ENCODE measurements at regions not wholly inside any gene's neighbourhood (a gene's known extent, or its start where the extent isn't known, plus 50 kb on each side); places are given as distances from the start of the nearest gene placed in this dataset.
"Not testable (repeated sequence)": the region's sequence is repeated elsewhere in the genome, so short reads cannot be mapped to it uniquely, and the experiment has no call there.

DNA sequence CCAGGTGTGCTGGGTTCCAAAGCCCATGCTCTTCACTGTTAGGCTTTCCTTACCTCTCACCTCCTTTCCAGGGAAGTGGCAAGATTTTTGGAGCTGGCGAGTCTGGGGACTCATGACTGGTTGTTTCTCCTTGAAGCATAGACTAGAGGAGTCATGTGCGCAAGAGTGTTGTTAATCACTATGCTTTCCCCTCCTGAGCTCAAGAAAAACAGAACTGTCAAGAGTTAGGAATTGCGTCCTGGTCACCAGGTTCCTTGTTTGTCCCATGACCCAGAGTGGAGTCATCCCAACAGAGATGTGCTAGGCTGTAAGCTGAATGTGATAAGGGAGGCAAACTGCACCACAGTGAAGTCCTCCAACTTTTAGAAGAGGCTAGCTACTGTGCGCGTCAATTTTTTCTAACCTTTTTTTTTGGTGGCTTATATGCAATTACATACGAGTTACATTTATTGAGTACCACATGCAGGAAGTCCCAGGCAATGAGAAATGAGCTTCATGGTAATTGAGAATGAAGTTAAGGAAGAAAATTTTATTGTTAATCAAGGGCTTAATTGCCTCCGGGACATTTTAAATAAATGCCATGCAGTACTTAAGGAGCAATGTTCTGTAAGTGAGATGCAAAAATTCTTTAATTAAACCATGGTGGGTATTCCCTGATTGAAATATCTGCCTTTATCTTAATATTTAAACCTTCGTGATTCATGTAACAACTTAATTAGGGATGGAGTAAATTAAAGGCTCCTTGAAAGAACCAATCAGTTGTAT is 233.9 kb downstream of the ZIC5 start:
- Histone ChIP-seq H3K9me3 (no peaks in the 10 kb centered on the region), H3K4me1 (no peaks in the 10 kb centered on the region), H3K4me3 (no peak overlapping the region), H3K36me3 (replicated peaks) (no peaks in the 10 kb centered on the region), H3K27me3 (ENCODE audit: low read depth) (peaks cover 74% of the 10 kb centered on the region)
- DNase-seq (ENCODE audit: low spot score in 2 of 2) = no peak
- in situ Hi-C loops (cut with MboI; ENCODE audit: low sequenced_read_pairs) = no loop called here

DNA sequence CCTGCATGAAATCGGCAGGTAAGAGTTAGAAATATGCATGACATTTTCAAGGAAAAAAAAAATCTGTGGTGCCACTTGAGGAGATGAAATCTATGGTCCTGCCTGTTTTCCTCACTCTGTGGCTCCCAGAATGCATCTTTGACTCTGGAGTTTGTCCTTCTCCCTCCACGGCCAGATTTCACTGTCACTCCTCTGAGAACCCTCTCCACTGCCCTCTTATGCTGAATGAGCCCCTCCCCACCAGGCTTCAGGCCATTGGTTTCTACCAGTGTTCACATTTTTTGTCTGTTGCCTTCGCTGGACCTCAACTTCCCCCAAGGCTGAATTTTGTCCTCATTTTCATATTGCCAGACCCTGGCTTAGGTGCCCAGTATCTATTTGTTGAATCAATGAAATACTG is 235.0 kb downstream of the ZIC5 start:
- in situ Hi-C loops (cut with MboI; ENCODE audit: low sequenced_read_pairs) = no loop called here
- DNase-seq (ENCODE audit: low spot score in 2 of 2) = no peak
- peaks cover 70% of the 10 kb centered on the region for H3K27me3 ChIP-seq (ENCODE audit: low read depth)
- no peak overlapping the region for H3K4me3 ChIP-seq
- no peaks in the 10 kb centered on the region for H3K4me1 ChIP-seq
- H3K36me3 ChIP-seq (replicated peaks) = no peaks in the 10 kb centered on the region
- H3K9me3 ChIP-seq = no peaks in the 10 kb centered on the region

DNA sequence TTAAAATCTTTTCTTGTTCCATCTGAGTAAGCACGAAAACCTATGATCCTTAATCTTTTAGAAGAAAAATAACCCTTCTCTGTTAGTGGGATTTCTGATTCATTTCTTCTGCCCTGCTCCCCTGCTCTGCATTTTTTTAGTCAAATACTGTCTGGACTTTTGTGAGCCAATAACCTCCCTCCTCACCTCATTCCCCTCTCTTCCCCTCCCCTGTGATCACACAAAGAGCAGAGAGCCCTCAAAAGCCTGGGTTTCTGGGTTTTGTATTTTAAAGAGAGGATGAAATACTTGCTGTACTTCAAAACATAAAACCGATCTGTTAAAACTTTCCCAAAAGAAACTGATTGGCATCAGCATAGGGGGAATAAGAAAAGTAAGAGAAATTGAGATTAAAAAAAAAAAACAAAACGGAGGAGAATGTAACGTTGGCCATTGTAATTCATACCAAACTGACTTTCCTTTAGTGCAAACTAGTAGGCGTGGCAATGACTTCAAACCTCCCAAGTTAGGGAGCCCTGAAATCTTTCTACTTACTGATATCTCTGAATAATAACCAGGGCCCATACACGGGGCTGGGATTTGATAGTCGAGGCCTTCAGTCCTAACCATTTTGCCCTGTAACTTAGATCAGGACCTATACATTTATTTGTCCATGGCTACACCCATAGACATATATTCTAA is 232.9 kb downstream of the TM9SF2 start:
- Histone ChIP-seq H3K4me1 (no peaks in the 10 kb centered on the region), H3K4me3 (no peak overlapping the region), H3K9me3 (no peaks in the 10 kb centered on the region), H3K27me3 (ENCODE audit: low read depth) (peaks cover 47% of the 10 kb centered on the region), H3K36me3 (replicated peaks) (no peaks in the 10 kb centered on the region)
- no peak for DNase-seq (ENCODE audit: low spot score in 2 of 2)
- in situ Hi-C loops (cut with MboI; ENCODE audit: low sequenced_read_pairs) = no loop called here

DNA sequence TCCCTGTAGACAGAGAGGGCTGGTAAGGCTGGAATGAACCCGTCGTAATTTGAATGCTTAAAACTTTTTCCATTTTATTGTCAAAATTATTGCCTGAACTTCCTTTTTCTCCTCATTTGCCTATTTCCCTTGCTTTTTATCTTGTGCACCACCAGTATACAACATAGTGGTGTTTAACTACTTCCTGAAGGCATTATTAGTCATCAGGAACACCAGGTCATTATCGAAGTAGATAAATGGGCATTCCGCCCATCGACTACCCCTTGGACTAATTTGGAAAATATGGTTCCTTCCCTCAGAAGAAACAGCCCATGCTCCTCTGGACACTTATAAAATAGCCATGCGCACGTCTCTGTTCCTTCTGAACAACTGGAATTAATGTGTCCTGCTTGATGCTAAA is 232.1 kb downstream of the TM9SF2 start:
- no peaks in the 10 kb centered on the region for H3K4me1 ChIP-seq

DNA sequence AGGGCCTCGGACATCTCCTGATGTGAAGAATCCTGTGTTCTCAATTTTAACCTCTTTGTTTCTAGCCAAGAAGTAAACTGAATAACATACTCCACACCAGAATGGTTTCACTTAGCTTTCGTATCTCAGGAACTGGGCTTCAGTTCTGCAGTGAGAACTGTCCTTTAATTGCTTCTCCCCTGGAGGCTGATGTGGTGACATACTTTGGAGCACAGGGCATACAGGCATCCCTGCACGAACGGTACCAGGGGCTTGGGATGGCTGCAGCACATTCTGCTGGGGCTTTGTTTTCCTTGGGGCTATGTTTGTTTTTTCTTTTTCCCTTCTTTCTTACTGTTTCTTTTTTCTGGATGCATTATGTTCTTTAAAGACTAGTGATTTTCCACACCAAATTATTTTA is 230.5 kb downstream of the TM9SF2 start:
- Histone ChIP-seq H3K27me3 (ENCODE audit: low read depth) (peaks cover 24% of the 10 kb centered on the region), H3K4me1 (no peaks in the 10 kb centered on the region), H3K4me3 (no peak overlapping the region), H3K9me3 (no peaks in the 10 kb centered on the region), H3K36me3 (replicated peaks) (no peaks in the 10 kb centered on the region)
- in situ Hi-C loops (cut with MboI; ENCODE audit: low sequenced_read_pairs) = no loop called here
- no peak for DNase-seq (ENCODE audit: low spot score in 2 of 2)

More for the DNA sequence above, 232.1 kb downstream of the TM9SF2 start:
- in situ Hi-C loops (cut with MboI; ENCODE audit: low sequenced_read_pairs) = no loop called here
- peaks cover 40% of the 10 kb centered on the region for H3K27me3 ChIP-seq (ENCODE audit: low read depth)
- H3K4me3 ChIP-seq = no peak overlapping the region
- no peak for DNase-seq (ENCODE audit: low spot score in 2 of 2)
- no peaks in the 10 kb centered on the region for H3K9me3 ChIP-seq
- H3K36me3 ChIP-seq (replicated peaks) = no peaks in the 10 kb centered on the region

DNA sequence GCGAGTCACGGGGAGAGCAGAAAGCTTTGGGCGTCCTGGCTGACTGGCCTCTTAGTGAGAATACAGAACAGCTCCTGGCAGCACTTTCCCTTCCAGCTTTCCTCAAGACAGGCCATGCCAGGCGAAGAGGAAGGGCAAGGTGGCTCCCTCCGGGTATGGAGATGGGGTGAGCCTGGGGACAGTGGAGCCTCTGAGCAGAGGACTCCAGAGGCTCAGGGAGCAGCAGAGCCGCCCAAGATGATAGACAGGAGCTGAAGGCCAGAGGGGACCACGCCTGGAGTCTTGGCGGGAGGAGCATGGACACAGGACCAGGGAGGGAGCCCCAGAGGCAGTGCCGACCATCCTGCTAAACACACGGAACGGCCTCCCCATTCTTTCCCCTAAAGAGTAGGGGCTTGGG is 229.1 kb downstream of the TM9SF2 start:
- no peaks in the 10 kb centered on the region for H3K4me1 ChIP-seq
- DNase-seq (ENCODE audit: low spot score in 2 of 2) = no peak
- no peaks in the 10 kb centered on the region for H3K9me3 ChIP-seq
- H3K27me3 ChIP-seq (ENCODE audit: low read depth) = peaks cover 21% of the 10 kb centered on the region
- no peaks in the 10 kb centered on the region for H3K36me3 ChIP-seq (replicated peaks)
- in situ Hi-C loops (cut with MboI; ENCODE audit: low sequenced_read_pairs) = no loop called here
- no peak overlapping the region for H3K4me3 ChIP-seq

DNA sequence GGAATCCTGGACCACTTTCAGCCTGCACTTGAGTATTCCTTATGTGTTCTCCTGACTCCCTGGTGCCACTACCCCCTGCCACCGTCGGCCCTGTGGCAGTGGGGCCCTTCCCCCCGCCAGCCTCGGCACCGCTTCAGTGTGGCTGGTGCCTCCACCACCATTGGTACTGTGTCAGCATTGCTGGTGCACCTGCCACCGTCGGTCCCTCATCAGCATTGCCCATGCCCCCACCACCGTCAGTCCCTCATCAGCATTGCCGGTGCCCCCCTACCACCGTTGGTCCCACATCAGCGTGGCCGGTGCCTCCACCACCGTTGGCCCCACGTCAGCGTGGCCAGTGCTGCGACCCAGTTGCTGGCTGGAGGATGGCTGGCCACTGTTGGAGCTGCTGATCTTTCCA is 228.5 kb downstream of the TM9SF2 start:
- Histone ChIP-seq H3K36me3 (replicated peaks) (no peaks in the 10 kb centered on the region), H3K9me3 (no peaks in the 10 kb centered on the region), H3K4me3 (no peak overlapping the region), H3K4me1 (no peaks in the 10 kb centered on the region), H3K27me3 (ENCODE audit: low read depth) (peaks cover 18% of the 10 kb centered on the region)
- DNase-seq (ENCODE audit: low spot score in 2 of 2) = no peak
- in situ Hi-C loops (cut with MboI; ENCODE audit: low sequenced_read_pairs) = no loop called here

DNA sequence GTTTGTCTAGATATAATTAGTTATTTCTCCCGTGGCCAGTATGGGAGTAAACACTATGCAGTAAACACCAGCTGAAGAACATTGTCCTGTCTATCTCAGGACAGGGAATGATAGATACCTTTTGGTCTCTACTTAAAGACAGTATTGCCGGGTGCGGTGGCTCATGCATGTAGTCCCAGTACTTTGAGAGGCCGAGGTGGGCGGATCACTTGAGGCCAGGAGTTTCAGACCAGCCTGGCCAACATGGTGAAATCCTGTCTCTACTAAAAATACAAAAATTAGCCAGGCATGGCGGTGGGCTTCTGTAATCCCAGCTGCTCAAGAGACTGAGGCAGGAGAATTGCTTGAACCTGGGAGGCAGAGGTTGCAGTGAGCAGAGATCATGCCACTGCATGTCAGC is 226.4 kb downstream of the TM9SF2 start:
- DNase-seq (ENCODE audit: low spot score in 2 of 2); in situ Hi-C loops (cut with MboI; ENCODE audit: low sequenced_read_pairs); H3K36me3 ChIP-seq (replicated peaks); H3K27me3 ChIP-seq (ENCODE audit: low read depth); H3K4me3 ChIP-seq; H3K9me3 ChIP-seq; H3K4me1 ChIP-seq: not testable (repeated sequence)

DNA sequence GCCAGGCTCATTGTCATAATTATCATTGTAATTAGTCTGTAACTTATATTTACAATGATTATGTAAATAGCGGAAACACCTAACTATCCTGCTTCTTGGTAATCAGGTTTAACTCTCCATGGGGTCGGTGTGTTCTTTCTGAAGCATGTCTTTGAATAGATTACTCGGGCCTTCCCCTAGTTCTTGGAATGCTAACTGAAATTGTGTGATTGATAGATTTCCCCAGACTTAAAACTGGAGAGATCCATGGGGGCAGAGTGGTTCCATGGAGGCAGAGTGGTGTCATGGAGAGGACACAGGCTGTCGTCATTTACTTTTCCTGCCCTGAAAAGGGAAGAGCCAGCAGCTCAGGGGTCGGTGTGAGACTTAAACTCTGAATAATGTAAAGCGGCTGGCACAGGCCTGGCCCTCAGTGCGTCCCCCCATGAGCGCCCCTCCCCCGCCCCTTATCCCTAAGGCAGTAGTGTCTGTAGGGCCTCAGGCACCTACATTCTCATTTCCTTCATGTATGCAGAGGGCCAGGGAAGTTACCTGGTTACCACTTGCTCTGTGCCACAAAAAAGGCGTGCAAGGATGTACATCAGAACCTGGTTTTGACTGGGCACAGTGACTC is 225.1 kb downstream of the TM9SF2 start:
- in situ Hi-C loops (cut with MboI; ENCODE audit: low sequenced_read_pairs) = no loop called here

DNA sequence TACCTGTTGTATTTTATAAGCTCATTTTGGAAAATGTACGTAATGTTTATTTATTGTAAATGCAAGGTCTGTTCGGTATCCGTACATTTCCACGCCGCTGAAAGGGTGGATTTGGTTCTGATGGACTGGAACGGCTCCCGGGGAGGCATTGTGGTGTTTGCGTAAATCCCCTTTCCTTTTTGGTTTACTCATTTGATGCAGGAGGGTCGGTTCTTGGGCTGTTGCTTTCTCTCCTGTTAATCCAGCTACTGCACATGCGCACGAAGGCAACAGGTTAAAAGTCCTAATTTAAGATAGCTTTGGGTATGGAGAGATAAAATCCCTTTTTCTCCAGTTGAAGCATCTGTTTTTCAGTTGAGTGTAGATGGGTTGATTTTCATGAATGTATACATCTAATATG is 224.4 kb downstream of the TM9SF2 start:
- H3K27me3 ChIP-seq (ENCODE audit: low read depth) = peaks cover under 1% of the 10 kb centered on the region; the same call in 1 of the 2 replicates
- in situ Hi-C loops (cut with MboI; ENCODE audit: low sequenced_read_pairs) = no loop called here

More for the DNA sequence above, 225.1 kb downstream of the TM9SF2 start:
- no peaks in the 10 kb centered on the region for H3K27me3 ChIP-seq (ENCODE audit: low read depth)
- H3K4me3 ChIP-seq = no peak overlapping the region
- no peaks in the 10 kb centered on the region for H3K9me3 ChIP-seq
- no peaks in the 10 kb centered on the region for H3K4me1 ChIP-seq
- DNase-seq (ENCODE audit: low spot score in 2 of 2) = no peak
- no peaks in the 10 kb centered on the region for H3K36me3 ChIP-seq (replicated peaks)

DNA sequence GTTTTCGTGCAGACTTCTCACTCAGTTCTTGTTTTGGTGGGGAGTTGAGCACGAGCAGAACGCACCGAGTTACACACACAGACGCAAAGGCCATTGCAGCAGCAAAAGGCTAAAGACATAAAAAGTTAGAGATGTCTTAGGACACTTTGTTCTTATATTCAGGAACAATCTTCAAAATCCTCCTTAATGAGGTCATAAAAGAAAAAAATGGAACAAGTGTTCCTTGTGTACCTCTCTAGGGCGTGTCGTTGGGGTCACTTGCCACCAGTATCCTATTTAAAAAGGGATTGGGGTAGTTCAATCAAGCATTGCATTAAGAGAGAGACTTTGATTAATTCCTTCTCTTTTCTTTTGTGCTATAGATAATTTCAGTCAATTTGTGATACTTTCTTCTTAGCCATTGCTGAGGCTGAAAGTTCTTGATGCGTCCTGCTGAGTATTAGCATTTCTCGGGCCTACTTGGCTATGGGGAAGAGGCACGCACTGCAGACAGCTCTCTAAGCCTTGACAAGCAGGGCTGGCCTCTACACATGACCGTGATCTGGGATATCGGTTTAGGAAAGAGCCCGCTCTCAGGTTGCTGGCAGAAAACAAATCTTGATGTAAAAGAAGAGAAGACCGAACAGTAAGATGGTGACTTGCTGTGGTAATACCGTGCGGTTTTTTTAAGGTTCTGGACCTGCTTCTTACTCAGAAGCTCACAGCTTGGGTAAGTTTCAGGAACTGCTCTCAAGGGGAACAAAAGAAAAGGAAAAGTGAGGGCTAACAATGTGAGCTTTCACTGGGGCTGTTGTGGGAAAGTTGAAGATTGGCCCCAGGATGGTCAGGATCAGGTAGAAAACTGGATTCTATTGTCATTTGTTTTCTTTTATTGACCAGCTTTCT is 223.6 kb downstream of the TM9SF2 start:
- in situ Hi-C loops (cut with MboI; ENCODE audit: low sequenced_read_pairs) = no loop called here
- no peak for DNase-seq (ENCODE audit: low spot score in 2 of 2)
- Histone ChIP-seq H3K4me3 (no peak overlapping the region), H3K27me3 (ENCODE audit: low read depth) (peaks cover 4% of the 10 kb centered on the region; the same call in 1 of the 2 replicates), H3K4me1 (no peaks in the 10 kb centered on the region), H3K36me3 (replicated peaks) (no peaks in the 10 kb centered on the region), H3K9me3 (no peaks in the 10 kb centered on the region)

More for the DNA sequence above, 224.4 kb downstream of the TM9SF2 start:
- no peaks in the 10 kb centered on the region for H3K36me3 ChIP-seq (replicated peaks)
- no peaks in the 10 kb centered on the region for H3K4me1 ChIP-seq
- H3K9me3 ChIP-seq = no peaks in the 10 kb centered on the region
- no peak overlapping the region for H3K4me3 ChIP-seq
- DNase-seq (ENCODE audit: low spot score in 2 of 2) = no peak

DNA sequence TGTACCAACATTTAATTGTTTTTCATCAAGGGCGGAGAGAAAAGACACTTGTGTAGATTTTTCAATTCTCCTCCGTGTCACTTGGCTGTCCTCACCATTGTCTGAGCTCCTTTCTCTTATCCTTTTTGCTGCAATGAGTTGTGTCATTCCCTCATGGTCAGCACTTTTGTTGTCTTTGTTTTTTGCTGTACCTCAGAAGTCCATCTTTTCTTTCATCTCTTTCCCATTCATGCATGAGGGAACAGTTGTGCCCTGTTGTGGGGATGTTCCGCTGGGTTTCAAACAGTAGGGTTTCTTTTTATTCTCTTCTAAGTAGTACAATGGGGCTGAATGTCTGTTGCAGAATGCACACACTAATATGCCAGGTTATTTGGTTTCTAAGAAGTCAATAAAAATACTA is 222.6 kb downstream of the TM9SF2 start:
- no peaks in the 10 kb centered on the region for H3K9me3 ChIP-seq
- DNase-seq (ENCODE audit: low spot score in 2 of 2) = no peak
- in situ Hi-C loops (cut with MboI; ENCODE audit: low sequenced_read_pairs) = no loop called here

DNA sequence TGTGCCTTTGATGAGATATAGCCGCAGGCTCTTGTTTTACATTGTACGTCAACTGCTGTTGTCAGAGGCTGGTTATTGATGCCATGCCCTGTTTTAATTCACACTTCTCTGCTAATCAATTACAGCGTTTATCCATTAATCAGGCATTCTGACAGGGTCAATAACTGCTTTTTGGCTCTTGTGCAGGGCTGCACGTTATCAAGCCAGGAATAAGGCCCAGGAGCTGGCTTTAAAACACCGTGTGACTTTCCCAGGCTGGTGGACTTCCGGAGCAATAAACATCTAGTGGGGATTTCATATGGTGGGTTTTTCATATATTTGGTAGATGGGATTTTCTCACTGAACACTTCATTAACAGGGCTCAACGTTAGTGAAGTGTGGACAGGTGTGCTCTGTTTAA is 221.7 kb downstream of the TM9SF2 start:
- Histone ChIP-seq H3K27me3 (ENCODE audit: low read depth) (peaks cover 4% of the 10 kb centered on the region; the same call in 1 of the 2 replicates), H3K9me3 (no peaks in the 10 kb centered on the region), H3K4me1 (no peaks in the 10 kb centered on the region), H3K4me3 (no peak overlapping the region), H3K36me3 (replicated peaks) (no peaks in the 10 kb centered on the region)
- no peak for DNase-seq (ENCODE audit: low spot score in 2 of 2)
- in situ Hi-C loops (cut with MboI; ENCODE audit: low sequenced_read_pairs) = no loop called here

More for the DNA sequence above, 222.6 kb downstream of the TM9SF2 start:
- Histone ChIP-seq H3K4me3 (no peak overlapping the region), H3K4me1 (no peaks in the 10 kb centered on the region), H3K27me3 (ENCODE audit: low read depth) (peaks cover 4% of the 10 kb centered on the region; the same call in 1 of the 2 replicates), H3K36me3 (replicated peaks) (no peaks in the 10 kb centered on the region)

All from HAP-1 (cell line).